Adrenal gland (tissue), 9 donors: ENCODE measurements at regions not wholly inside any gene's neighbourhood (a gene's known extent, or its start where the extent isn't known, plus 50 kb on each side); places are given as distances from the start of the nearest gene placed in this dataset.

Experiments used
- DNase-seq, 7 donors: peaks; one replicate each; pipeline ENCODE4 v3.0.0-alpha.2; 2019 to 2020
- H3K27ac ChIP-seq, 5 donors: fragments of 200-600 bp; sonication (generic) in 4 of 5; 1 replicate in 3 of 5; 2 replicates in 2 of 5; pipeline versions ENCODE4 v1.5.1 to v1.8.0; 2016 to 2020; ENCODE audit warnings: mild to moderate bottlenecking in 1 of 5
- H3K27me3 ChIP-seq: fragments of 200-600 bp; 2 replicates; pipeline ENCODE4 v1.8.0; 2021
- H3K36me3 ChIP-seq, 2 donors: fragments of 200-600 bp; replicated peaks in 1 of 2; 1 replicate in 1 of 2; 2 replicates in 1 of 2; pipeline versions ENCODE4 v1.5.1 to v1.8.0; 2018 to 2022
- H3K4me1 ChIP-seq, 2 donors: fragments of 200-600 bp; replicated peaks in 1 of 2; 1 replicate in 1 of 2; 2 replicates in 1 of 2; pipeline versions ENCODE4 v1.5.1 to v1.8.0; 2018 to 2021
- H3K4me3 ChIP-seq, 4 donors: fragments of 200-600 bp; sonication (generic) in 3 of 4; one replicate each; pipeline ENCODE4 v1.5.1; 2016 to 2018
- H3K9me3 ChIP-seq, 3 donors: fragments of 200-600 bp; sonication (generic) in 1 of 3; replicated peaks in 1 of 3; 1 replicate in 2 of 3; 2 replicates in 1 of 3; pipeline versions ENCODE4 v1.5.1 to v1.8.0; 2016 to 2021
- POLR2A ChIP-seq, 2 donors: fragments of 450-650 bp; IDR thresholded peaks; one replicate each; pipeline ENCODE4 v1.6.1; 2017; ENCODE audit warnings: antibody characterized with exemption in 2 of 2, mild to moderate bottlenecking in 2 of 2, moderate library complexity in 1 of 2
- WGBS, 4 donors: extraction: QIAGEN DNeasy Blood & Tissue Kit in 2 of 4; methylation state at CpG; one replicate each; pipeline versions ENCODE4 v1.1.5 to v1.1.7; 2013 to 2017; 5-methylcytosine and 5-hydroxymethylcytosine counted together
- intact Hi-C, 2 donors: fragments of 100-400 bp; cut with DNase I; formaldehyde crosslinking; loops; one replicate each; pipeline versions ENCODE4 v1.14.1 to v1.15.0; 2022 to 2023
- TF ChIP-seq, protein P1 (sequence below), 6 experiments: fragments of 450-650 bp in 4 of 6; fragments of 200-600 bp in 2 of 6; sonication (generic) in 1 of 6; IDR thresholded peaks; 1 replicate in 5 of 6; 2 replicates in 1 of 6; pipeline versions ENCODE4 v1.5.1 to v1.8.0; 2016 to 2021; ENCODE audit warnings: antibody characterized with exemption in 6 of 6, mild to moderate bottlenecking in 2 of 6, moderate library complexity in 1 of 6
- donor health status: healthy with polysubstance abuse.
- donor health status: Bipolar disorder and iron deficiency.
- donor health status: DM: yes; HTN: yes; CAD: no.
- donor health status: DM: no; HTN: no; CAD: no.
- donor health status: DM: no; HTN: no; CAD: no.

DNA sequence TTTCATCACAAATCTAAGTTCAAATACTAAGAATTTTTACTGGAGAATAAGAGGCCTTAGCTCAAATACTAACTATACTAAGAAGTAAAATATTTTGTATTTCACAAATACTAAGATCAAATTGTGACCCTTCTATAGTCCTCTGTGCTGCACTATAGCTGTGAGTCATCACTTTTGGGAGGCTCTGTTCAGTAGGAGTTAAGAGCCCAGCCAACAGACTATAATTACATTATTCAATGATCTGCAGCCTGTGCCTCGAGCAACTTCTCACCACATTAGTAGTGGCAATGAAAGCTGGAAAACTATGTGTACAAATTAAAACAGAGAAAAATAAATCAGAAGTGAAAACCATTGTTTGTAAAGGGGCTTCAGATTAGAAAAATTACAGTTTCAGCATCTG, 147.3 kb upstream of the GPC6 start:
- TF ChIP-seq POLR2A (IDR thresholded peaks at IDR 0.05), result no peak
- TF ChIP-seq, protein P1, sequence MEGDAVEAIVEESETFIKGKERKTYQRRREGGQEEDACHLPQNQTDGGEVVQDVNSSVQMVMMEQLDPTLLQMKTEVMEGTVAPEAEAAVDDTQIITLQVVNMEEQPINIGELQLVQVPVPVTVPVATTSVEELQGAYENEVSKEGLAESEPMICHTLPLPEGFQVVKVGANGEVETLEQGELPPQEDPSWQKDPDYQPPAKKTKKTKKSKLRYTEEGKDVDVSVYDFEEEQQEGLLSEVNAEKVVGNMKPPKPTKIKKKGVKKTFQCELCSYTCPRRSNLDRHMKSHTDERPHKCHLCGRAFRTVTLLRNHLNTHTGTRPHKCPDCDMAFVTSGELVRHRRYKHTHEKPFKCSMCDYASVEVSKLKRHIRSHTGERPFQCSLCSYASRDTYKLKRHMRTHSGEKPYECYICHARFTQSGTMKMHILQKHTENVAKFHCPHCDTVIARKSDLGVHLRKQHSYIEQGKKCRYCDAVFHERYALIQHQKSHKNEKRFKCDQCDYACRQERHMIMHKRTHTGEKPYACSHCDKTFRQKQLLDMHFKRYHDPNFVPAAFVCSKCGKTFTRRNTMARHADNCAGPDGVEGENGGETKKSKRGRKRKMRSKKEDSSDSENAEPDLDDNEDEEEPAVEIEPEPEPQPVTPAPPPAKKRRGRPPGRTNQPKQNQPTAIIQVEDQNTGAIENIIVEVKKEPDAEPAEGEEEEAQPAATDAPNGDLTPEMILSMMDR (IDR thresholded peaks at IDR 0.05), result no peak
- H3K9me3 ChIP-seq, result no peaks in the 10 kb centered on the region
- intact Hi-C loops, result no loop called here
- H3K4me3 ChIP-seq, result no peak overlapping the region
- WGBS, 4 donors, result 70 to 81% (median 75%) methylated on average over 1 of the region's 1 CpG
- no peaks in the 10 kb centered on the region for H3K36me3 ChIP-seq
- DNase-seq, result no peak
- H3K4me1 ChIP-seq, result no peaks in the 10 kb centered on the region
- H3K27ac ChIP-seq, result no peak overlapping the region
- no peaks in the 10 kb centered on the region for H3K27me3 ChIP-seq

- no peaks in the 10 kb centered on the region for H3K36me3 ChIP-seq
- intact Hi-C loops, result no loop called here
- no peak overlapping the region for H3K27ac ChIP-seq
- 77 to 82% (median 80%) methylated on average over 4 of the region's 4 CpGs for WGBS, 4 donors
- H3K4me1 ChIP-seq, result no peaks in the 10 kb centered on the region
- no peak for DNase-seq
- H3K4me3 ChIP-seq, result no peak overlapping the region
- TF ChIP-seq POLR2A (IDR thresholded peaks at IDR 0.05), result no peak
- TF ChIP-seq, protein P1 (IDR thresholded peaks at IDR 0.05), result no peak
- no peaks in the 10 kb centered on the region for H3K9me3 ChIP-seq
- no peaks in the 10 kb centered on the region for H3K27me3 ChIP-seq
These were observed 146.4 kb upstream of the GPC6 start for GRCh38 chr13:93080166-93080565.

GRCh38 chr13:93080587-93080986, 146.0 kb upstream of the GPC6 start:
- DNase-seq, result no peak

DNA sequence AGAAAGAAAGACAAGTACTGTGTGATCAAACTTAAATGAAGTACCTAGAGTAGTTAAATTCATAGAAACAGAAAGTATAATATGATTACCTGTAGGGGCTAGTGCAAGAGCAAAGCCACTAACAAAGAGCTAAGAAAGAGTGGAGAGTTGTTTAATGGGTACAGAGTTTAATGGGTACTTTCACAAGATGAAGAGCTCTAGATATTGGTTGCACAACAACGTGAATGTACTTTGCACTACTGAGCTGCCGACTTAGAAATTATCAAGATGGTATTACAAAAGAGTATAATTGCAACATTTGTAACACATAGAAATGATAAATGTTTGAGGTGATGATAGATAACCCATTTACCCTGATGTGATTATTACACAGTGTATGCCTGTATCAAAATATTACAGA, 140.3 kb upstream of the GPC6 start:
- Histone ChIP-seq H3K27ac (no peak overlapping the region), H3K36me3 (no peaks in the 10 kb centered on the region), H3K4me3 (no peak overlapping the region), H3K9me3 (no peaks in the 10 kb centered on the region), H3K4me1 (no peaks in the 10 kb centered on the region), H3K27me3 (no peaks in the 10 kb centered on the region)
- 74 to 86% (median 78%) methylated on average over 2 of the region's 2 CpGs for WGBS, 4 donors
- intact Hi-C loops, result no loop called here
- no peak for TF ChIP-seq POLR2A (IDR thresholded peaks at IDR 0.05)
- TF ChIP-seq, protein P1 (IDR thresholded peaks at IDR 0.05), result no peak
- DNase-seq, result no peak

More at GRCh38 chr13:93080587-93080986, 146.0 kb upstream of the GPC6 start:
- Histone ChIP-seq H3K27me3 (no peaks in the 10 kb centered on the region), H3K4me3 (no peak overlapping the region), H3K27ac (no peak overlapping the region), H3K9me3 (no peaks in the 10 kb centered on the region), H3K4me1 (no peaks in the 10 kb centered on the region), H3K36me3 (no peaks in the 10 kb centered on the region)
- TF ChIP-seq, protein P1 (IDR thresholded peaks at IDR 0.05), result no peak
- TF ChIP-seq POLR2A (IDR thresholded peaks at IDR 0.05), result no peak
- 24 to 36% (median 36%) methylated on average over 1 of the region's 1 CpG for WGBS, 4 donors
- intact Hi-C loops, result no loop called here
